ENCODE measurements at regions not wholly inside any gene's neighbourhood (a gene's known extent, or its start where the extent isn't known, plus 50 kb on each side); places are given as distances from the start of the nearest gene placed in this dataset.
"Not testable (repeated sequence)": the region's sequence is repeated elsewhere in the genome, so short reads cannot be mapped to it uniquely, and the experiment has no call there.

- H3K4me3 ChIP-seq (ENCODE audit: low read length in 2 of 2), result no peak overlapping the region
- H3K27ac ChIP-seq (ENCODE audit: low read depth, low read length), result no peak overlapping the region
- peaks cover 0 to 2% of the 10 kb centered on the region in 2 donors for H3K27me3 Mint-ChIP-seq
- ChIA-PET CTCF (ENCODE audit: partially characterized antibody) (no interaction called here), POLR2A (ENCODE audit: partially characterized antibody) (no interaction called here)
- DNase-seq, result no peak
- H3K4me1 ChIP-seq (ENCODE audit: insufficient read depth, low read length), result no peaks in the 10 kb centered on the region
- H3K27me3 ChIP-seq (ENCODE audit: insufficient read depth, low read length), result no peaks in the 10 kb centered on the region
- no peaks in the 10 kb centered on the region for H3K36me3 ChIP-seq (ENCODE audit: insufficient read depth, low read length)
- no peaks in the 10 kb centered on the region for H3K9me3 ChIP-seq (ENCODE audit: control insufficient read depth in 1 of 2, low read length in 2 of 2)
- intact Hi-C loops (cut with micrococcal nuclease), result no loop called here
- H3K9me3 Mint-ChIP-seq, result peaks cover 0 to 5% (median 0%) of the 10 kb centered on the region in 8 donors
- no peak overlapping the region for H3K27ac Mint-ChIP-seq
- H3K4me3 Mint-ChIP-seq, result no peak overlapping the region
- H3K4me1 Mint-ChIP-seq, result no peaks in the 10 kb centered on the region
- H3K36me3 Mint-ChIP-seq, result no peaks in the 10 kb centered on the region
Measured at GRCh38 chr2:240383099-240383758, 52.2 kb upstream of the GPC1 start.

DNA sequence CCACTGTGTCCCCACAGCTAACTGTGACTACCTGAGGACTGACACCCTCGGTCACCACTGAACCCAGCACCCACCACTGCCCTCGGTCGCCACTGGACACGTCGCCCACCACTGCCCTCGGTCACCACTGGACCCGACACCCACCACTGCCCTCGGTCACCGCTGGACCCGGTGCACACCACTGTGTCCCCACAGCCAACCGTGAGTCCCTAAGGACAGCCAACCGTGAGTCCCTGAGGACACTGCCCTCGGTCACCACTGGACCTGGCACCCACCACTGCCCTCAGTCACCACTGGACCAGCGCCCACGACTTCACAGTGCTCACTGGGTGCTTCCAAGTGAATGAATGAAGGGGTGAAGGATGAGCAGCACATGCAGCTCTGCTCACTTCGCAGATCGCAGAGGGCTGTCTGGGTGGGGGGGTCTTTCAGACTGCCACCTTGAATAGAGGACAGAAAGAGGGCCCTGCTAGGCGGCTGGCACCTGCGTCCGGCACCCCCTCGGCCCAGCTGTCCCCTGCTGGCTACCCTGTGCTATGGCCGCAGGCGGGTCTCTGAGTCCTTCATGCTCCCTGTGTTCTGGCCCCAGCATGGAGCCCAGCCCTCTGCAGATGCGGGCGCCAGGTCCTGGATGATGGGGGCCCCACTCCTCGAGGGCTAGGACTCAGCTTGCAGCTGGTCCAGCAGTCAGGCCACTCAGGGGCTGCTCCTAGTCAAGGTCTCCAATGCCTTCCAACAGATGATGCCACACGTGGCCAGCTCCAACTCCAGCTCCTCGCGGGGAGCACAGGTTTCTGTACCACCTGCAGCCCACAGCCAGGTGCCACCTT lies 51.4 kb upstream of the GPC1 start:
- intact Hi-C loops (cut with micrococcal nuclease), result no loop called here
- H3K4me3 ChIP-seq (ENCODE audit: low read length in 2 of 2), result no peak overlapping the region
- no peak overlapping the region for H3K4me3 Mint-ChIP-seq
- no peaks in the 10 kb centered on the region for H3K36me3 ChIP-seq (ENCODE audit: insufficient read depth, low read length)
- DNase-seq, result no peak
- CTCF ChIA-PET (ENCODE audit: partially characterized antibody), result no interaction called here
- H3K27ac Mint-ChIP-seq, result no peak overlapping the region
- no peaks in the 10 kb centered on the region for H3K9me3 ChIP-seq (ENCODE audit: control insufficient read depth in 1 of 2, low read length in 2 of 2)
- H3K9me3 Mint-ChIP-seq, result peaks cover 0 to 5% (median 0%) of the 10 kb centered on the region in 8 donors
- H3K4me1 ChIP-seq (ENCODE audit: insufficient read depth, low read length), result no peaks in the 10 kb centered on the region
- H3K27me3 Mint-ChIP-seq, result peaks cover 0 to 2% of the 10 kb centered on the region in 2 donors
- POLR2A ChIA-PET (ENCODE audit: partially characterized antibody), result no interaction called here
- no peaks in the 10 kb centered on the region for H3K27me3 ChIP-seq (ENCODE audit: insufficient read depth, low read length)
- H3K4me1 Mint-ChIP-seq, result no peaks in the 10 kb centered on the region
- H3K36me3 Mint-ChIP-seq, result no peaks in the 10 kb centered on the region
- H3K27ac ChIP-seq (ENCODE audit: low read depth, low read length), result no peak overlapping the region

DNA sequence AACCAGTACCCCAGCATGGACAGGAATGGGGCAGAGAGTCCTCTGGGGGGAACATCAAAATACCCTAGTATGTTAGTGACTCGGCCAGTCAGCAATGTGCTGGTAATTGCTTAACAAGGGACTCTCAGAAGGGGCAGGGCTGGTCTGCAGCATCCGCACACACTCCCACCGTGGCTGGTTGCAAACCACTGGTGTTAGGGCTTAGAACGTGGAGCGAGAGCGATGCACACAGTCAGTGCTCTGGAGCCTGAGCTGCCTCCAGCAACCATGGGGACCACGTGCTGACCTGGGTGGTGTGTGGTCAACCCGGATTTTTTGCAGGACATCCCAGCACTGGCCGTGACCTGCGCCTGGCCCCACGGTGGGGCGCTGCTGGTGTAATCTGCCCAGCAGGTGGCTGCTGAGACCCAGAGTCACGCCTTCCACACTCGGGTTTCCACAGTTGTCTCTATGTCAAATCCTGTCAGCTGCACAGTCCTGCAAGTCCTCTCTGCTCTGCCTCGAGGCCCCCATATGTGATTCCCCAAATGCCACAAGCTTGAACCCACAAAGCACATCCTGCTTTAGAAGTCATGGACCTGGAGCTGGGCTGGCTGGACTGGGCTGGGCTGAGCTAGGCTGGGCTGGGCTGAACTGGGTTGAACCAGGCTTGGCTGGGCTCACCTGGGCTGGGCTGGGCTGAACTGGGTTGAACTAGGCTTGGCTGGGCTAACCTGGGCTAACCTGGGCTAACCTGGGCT lies 50.6 kb upstream of the GPC1 start:
- H3K4me1 Mint-ChIP-seq, result peaks cover 0 to 3% (median 0%) of the 10 kb centered on the region in 4 donors
- DNase-seq, result no peak

DNA sequence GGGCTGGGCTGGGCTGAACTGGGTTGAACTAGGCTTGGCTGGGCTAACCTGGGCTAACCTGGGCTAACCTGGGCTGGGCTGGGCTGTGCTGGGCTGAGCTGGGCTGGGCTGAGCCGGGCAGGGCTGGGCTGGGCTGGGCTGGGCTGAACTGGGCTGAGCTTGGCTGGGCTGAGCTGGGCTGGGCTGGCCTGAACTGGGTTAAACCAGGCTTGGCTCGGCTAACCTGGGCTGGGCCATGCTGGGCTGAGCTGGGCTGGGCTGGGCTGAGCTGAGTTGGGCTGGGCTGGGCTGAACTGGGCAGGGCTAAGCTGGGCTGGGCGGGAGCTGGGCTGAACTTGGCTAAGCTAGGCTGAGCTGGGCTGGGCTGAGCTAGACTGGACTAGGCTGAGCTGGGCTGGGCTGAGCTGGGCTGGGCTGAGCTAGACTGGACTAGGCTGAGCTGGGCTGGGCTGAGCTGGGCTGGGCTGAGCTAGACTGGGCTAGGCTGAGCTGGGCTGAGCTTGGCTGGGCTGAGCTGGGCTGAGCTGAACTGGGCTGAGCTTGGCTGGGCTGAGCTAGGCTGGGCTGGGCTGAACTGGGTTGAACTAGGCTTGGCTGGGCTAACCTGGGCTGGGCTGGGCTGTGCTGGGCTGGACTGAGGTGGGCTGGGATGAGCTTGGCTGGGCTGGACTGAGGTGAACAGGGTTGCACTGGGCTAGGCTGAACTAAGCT lies 49.9 kb upstream of the GPC1 start:
- POLR2A ChIA-PET (ENCODE audit: partially characterized antibody); H3K9me3 Mint-ChIP-seq; H3K27me3 ChIP-seq (ENCODE audit: insufficient read depth, low read length); H3K4me3 ChIP-seq (ENCODE audit: low read length in 2 of 2); H3K36me3 Mint-ChIP-seq; H3K27ac ChIP-seq (ENCODE audit: low read depth, low read length); H3K36me3 ChIP-seq (ENCODE audit: insufficient read depth, low read length); CTCF ChIA-PET (ENCODE audit: partially characterized antibody); H3K27ac Mint-ChIP-seq; intact Hi-C loops (cut with micrococcal nuclease); H3K4me1 Mint-ChIP-seq; DNase-seq; H3K9me3 ChIP-seq (ENCODE audit: control insufficient read depth in 1 of 2, low read length in 2 of 2); H3K27me3 Mint-ChIP-seq; H3K4me1 ChIP-seq (ENCODE audit: insufficient read depth, low read length); H3K4me3 Mint-ChIP-seq: not testable (repeated sequence)

More for the DNA sequence above, 50.6 kb upstream of the GPC1 start:
- Mint-ChIP-seq H3K9me3 (peaks cover 0 to 5% (median 0%) of the 10 kb centered on the region in 8 donors), H3K4me3 (no peak overlapping the region), H3K36me3 (no peaks in the 10 kb centered on the region), H3K27ac (no peak overlapping the region), H3K27me3 (peaks cover 0 to 2% of the 10 kb centered on the region in 2 donors)
- intact Hi-C loops (cut with micrococcal nuclease), result no loop called here
- H3K36me3 ChIP-seq (ENCODE audit: insufficient read depth, low read length), result no peaks in the 10 kb centered on the region
- H3K9me3 ChIP-seq (ENCODE audit: control insufficient read depth in 1 of 2, low read length in 2 of 2), result no peaks in the 10 kb centered on the region
- no peak overlapping the region for H3K4me3 ChIP-seq (ENCODE audit: low read length in 2 of 2)
- no peaks in the 10 kb centered on the region for H3K27me3 ChIP-seq (ENCODE audit: insufficient read depth, low read length)
- no peak overlapping the region for H3K27ac ChIP-seq (ENCODE audit: low read depth, low read length)
- no peaks in the 10 kb centered on the region for H3K4me1 ChIP-seq (ENCODE audit: insufficient read depth, low read length)
- ChIA-PET CTCF (ENCODE audit: partially characterized antibody) (no interaction called here), POLR2A (ENCODE audit: partially characterized antibody) (no interaction called here)

Data from CD4-positive, alpha-beta memory T cell (primary cell).